ENCODE measurements at regions not wholly inside any gene's neighbourhood (a gene's known extent, or its start where the extent isn't known, plus 50 kb on each side); places are given as distances from the start of the nearest gene placed in this dataset.
"Not testable (repeated sequence)": the region's sequence is repeated elsewhere in the genome, so short reads cannot be mapped to it uniquely, and the experiment has no call there.

GRCh38 chr3:154835639-154836038 lies 244.5 kb upstream of the MME start:
- H2AFZ ChIP-seq (ENCODE audit: low read length) = no peak overlapping the region
- H3K9me2 ChIP-seq (replicated peaks; ENCODE audit: low read depth, low read length) = no peaks in the 10 kb centered on the region
- H3K4me3 ChIP-seq (ENCODE audit: low read length, poor library complexity, severe bottlenecking) = no peak overlapping the region
- H3F3A ChIP-seq (ENCODE audit: low read depth) = no peaks in the 10 kb centered on the region
- TF ChIP-seq CTCF (conservative IDR thresholded peaks at IDR 0.05; ENCODE audit: low read length) = no peak
- no peak for TF ChIP-seq EZH2phosphoT487 (IDR thresholded peaks at IDR 0.05; ENCODE audit: borderline replicate concordance)
- H4K20me1 ChIP-seq (ENCODE audit: insufficient read depth, low read length, poor library complexity, severe bottlenecking) = no peaks in the 10 kb centered on the region
- H3K36me3 ChIP-seq (ENCODE audit: insufficient read depth, low read length) = no peaks in the 10 kb centered on the region
- no peak overlapping the region for H3K4me2 ChIP-seq (ENCODE audit: low read depth, low read length, poor library complexity, severe bottlenecking)
- no peak overlapping the region for H3K9ac ChIP-seq (ENCODE audit: low read depth, low read length, poor library complexity, severe bottlenecking)
- no peaks in the 10 kb centered on the region for H3K9me3 ChIP-seq (ENCODE audit: insufficient read depth, low read depth, low read length)
- no peaks in the 10 kb centered on the region for H3K79me2 ChIP-seq (ENCODE audit: insufficient read depth, low read length)
- H3K27me3 ChIP-seq (ENCODE audit: insufficient read depth, low read length, poor library complexity, severe bottlenecking) = no peaks in the 10 kb centered on the region
- H3K4me1 ChIP-seq (ENCODE audit: insufficient read depth, low read length, poor library complexity, severe bottlenecking) = no peaks in the 10 kb centered on the region

GRCh38 chr3:154834831-154835230 lies 245.3 kb upstream of the MME start:
- not testable (repeated sequence) for H3K4me2 ChIP-seq (ENCODE audit: low read depth, low read length, poor library complexity, severe bottlenecking); H3F3A ChIP-seq (ENCODE audit: low read depth); H3K36me3 ChIP-seq (ENCODE audit: insufficient read depth, low read length); H3K4me1 ChIP-seq (ENCODE audit: insufficient read depth, low read length, poor library complexity, severe bottlenecking); H3K9ac ChIP-seq (ENCODE audit: low read depth, low read length, poor library complexity, severe bottlenecking); H3K9me3 ChIP-seq (ENCODE audit: insufficient read depth, low read depth, low read length); H3K4me3 ChIP-seq (ENCODE audit: low read length, poor library complexity, severe bottlenecking); H3K9me2 ChIP-seq (replicated peaks; ENCODE audit: low read depth, low read length); H4K20me1 ChIP-seq (ENCODE audit: insufficient read depth, low read length, poor library complexity, severe bottlenecking); H3K27me3 ChIP-seq (ENCODE audit: insufficient read depth, low read length, poor library complexity, severe bottlenecking); H3K79me2 ChIP-seq (ENCODE audit: insufficient read depth, low read length); H2AFZ ChIP-seq (ENCODE audit: low read length)

- H4K20me1 ChIP-seq (ENCODE audit: insufficient read depth, low read length, poor library complexity, severe bottlenecking) = no peaks in the 10 kb centered on the region
These were observed 250.2 kb upstream of the MME start for GRCh38 chr3:154829929-154830328.

More at GRCh38 chr3:154829929-154830328, 250.2 kb upstream of the MME start:
- H3K4me3 ChIP-seq (ENCODE audit: low read length, poor library complexity, severe bottlenecking) = no peak overlapping the region
- no peak for TF ChIP-seq EZH2phosphoT487 (IDR thresholded peaks at IDR 0.05; ENCODE audit: borderline replicate concordance)
- no peak for TF ChIP-seq CTCF (conservative IDR thresholded peaks at IDR 0.05; ENCODE audit: low read length)
- no peaks in the 10 kb centered on the region for H3K36me3 ChIP-seq (ENCODE audit: insufficient read depth, low read length)
- no peaks in the 10 kb centered on the region for H3F3A ChIP-seq (ENCODE audit: low read depth)
- H3K27me3 ChIP-seq (ENCODE audit: insufficient read depth, low read length, poor library complexity, severe bottlenecking) = no peaks in the 10 kb centered on the region
- peaks cover 3% of the 10 kb centered on the region; the same call in 1 of the 2 replicates for H3K9me3 ChIP-seq (ENCODE audit: insufficient read depth, low read depth, low read length)
- H3K4me1 ChIP-seq (ENCODE audit: insufficient read depth, low read length, poor library complexity, severe bottlenecking) = no peaks in the 10 kb centered on the region
- no peaks in the 10 kb centered on the region for H3K79me2 ChIP-seq (ENCODE audit: insufficient read depth, low read length)
- H3K9me2 ChIP-seq (replicated peaks; ENCODE audit: low read depth, low read length) = no peaks in the 10 kb centered on the region
- H2AFZ ChIP-seq (ENCODE audit: low read length) = no peak overlapping the region
- H3K4me2 ChIP-seq (ENCODE audit: low read depth, low read length, poor library complexity, severe bottlenecking) = no peak overlapping the region
- no peak overlapping the region for H3K9ac ChIP-seq (ENCODE audit: low read depth, low read length, poor library complexity, severe bottlenecking)
